H9 (cell line): ENCODE measurements at regions not wholly inside any gene's neighbourhood (a gene's known extent, or its start where the extent isn't known, plus 50 kb on each side); places are given as distances from the start of the nearest gene placed in this dataset.
A peak's percentile ranks its signal among the peaks of the same experiment; 100 is the strongest.

Source experiments
- DNase-seq: peaks from one replicate; pipeline ENCODE4 v3.0.0-alpha.2; 2017
- H2AFZ ChIP-seq: one replicate; pipeline ENCODE4 v1.6.1; 2013; ENCODE audit warnings: mild to moderate bottlenecking, low read length, control low read depth, moderate library complexity
- H2AK5ac ChIP-seq: 2 replicates; pipeline ENCODE4 v1.6.1; 2013; ENCODE audit warnings: low read length, control low read depth, mixed read lengths; ENCODE audit not compliant: insufficient read length
- H2BK120ac ChIP-seq: one replicate; pipeline ENCODE4 v1.6.1; 2013; ENCODE audit warnings: low read depth, mild to moderate bottlenecking, low read length, control low read depth, inconsistent platforms; ENCODE audit not compliant: poor library complexity, severe bottlenecking
- H2BK12ac ChIP-seq: 2 replicates; pipeline ENCODE4 v1.6.1; 2013; ENCODE audit warnings: low read length, control low read depth, mixed read lengths, low read depth; ENCODE audit not compliant: insufficient read length
- H2BK15ac ChIP-seq: 2 replicates; pipeline ENCODE4 v1.6.1; 2013; ENCODE audit warnings: low read depth, low read length, control low read depth
- H2BK20ac ChIP-seq: one replicate; pipeline ENCODE4 v1.6.1; 2013; ENCODE audit warnings: low read depth, mild to moderate bottlenecking, low read length, control low read depth, inconsistent platforms; ENCODE audit not compliant: poor library complexity, severe bottlenecking
- H2BK5ac ChIP-seq: 2 replicates; pipeline ENCODE4 v1.6.1; 2013; ENCODE audit warnings: low read length, control low read depth, mixed read lengths; ENCODE audit not compliant: insufficient read length
- H3K14ac ChIP-seq: 2 replicates; pipeline ENCODE4 v1.6.1; 2013; ENCODE audit warnings: low read length, control low read depth; ENCODE audit not compliant: insufficient read depth
- H3K18ac ChIP-seq: 2 replicates; pipeline ENCODE4 v1.6.1; 2013; ENCODE audit warnings: low read depth, mild to moderate bottlenecking, mixed read lengths, low read length, control low read depth; ENCODE audit not compliant: insufficient read length
- H3K23ac ChIP-seq: 2 replicates; pipeline ENCODE4 v1.6.1; 2013; ENCODE audit warnings: low read length, control low read depth, mixed read lengths, low read depth; ENCODE audit not compliant: insufficient read length
- H3K23me2 ChIP-seq: 2 replicates; pipeline ENCODE4 v1.6.1; 2013; ENCODE audit warnings: low read depth, mild to moderate bottlenecking, mixed read lengths, low read length, control low read depth; ENCODE audit not compliant: insufficient read length, poor library complexity, severe bottlenecking
- H3K27ac ChIP-seq: 2 replicates; pipeline ENCODE4 v1.5.1; 2013; ENCODE audit warnings: low read length, control low read depth, mixed read lengths, low read depth; ENCODE audit not compliant: insufficient read length
- H3K27me3 ChIP-seq: 2 replicates; pipeline ENCODE4 v1.6.1; 2013; ENCODE audit warnings: low read length, control low read depth, inconsistent platforms; ENCODE audit not compliant: insufficient read depth
- H3K4ac ChIP-seq: 2 replicates; pipeline ENCODE4 v1.6.1; 2013; ENCODE audit warnings: low read depth, mild to moderate bottlenecking, control low read depth, inconsistent platforms, low read length, moderate library complexity
- H3K4me1 ChIP-seq: 2 replicates; pipeline ENCODE4 v1.6.1; 2013; ENCODE audit warnings: low read length, control low read depth, inconsistent platforms; ENCODE audit not compliant: insufficient read depth
- H3K4me2 ChIP-seq: 2 replicates; pipeline ENCODE4 v1.6.1; 2013; ENCODE audit warnings: low read length, control low read depth, mixed read lengths; ENCODE audit not compliant: insufficient read length, insufficient read depth
- H3K56ac ChIP-seq: 2 replicates; pipeline ENCODE4 v1.6.1; 2013; ENCODE audit warnings: low read depth, mild to moderate bottlenecking, mixed read lengths, low read length, control low read depth; ENCODE audit not compliant: insufficient read length
- H3K79me1 ChIP-seq: 2 replicates; pipeline ENCODE4 v1.6.1; 2013; ENCODE audit warnings: low read depth, mild to moderate bottlenecking, moderate library complexity, low read length, control low read depth, inconsistent platforms; ENCODE audit not compliant: insufficient read depth, poor library complexity, severe bottlenecking
- H3K79me2 ChIP-seq: 2 replicates; pipeline ENCODE4 v1.6.1; 2013; ENCODE audit warnings: low read length, control low read depth, inconsistent platforms; ENCODE audit not compliant: insufficient read depth
- H3K9ac ChIP-seq: 2 replicates; pipeline ENCODE4 v1.6.1; 2013; ENCODE audit warnings: low read length, control low read depth, mixed read lengths; ENCODE audit not compliant: insufficient read length; ENCODE audit errors: extremely low read depth
- H3K9me3 ChIP-seq: one replicate; pipeline ENCODE4 v1.6.1; 2013; ENCODE audit warnings: low read depth, low read length, inconsistent platforms; ENCODE audit not compliant: control insufficient read depth
- H3T11ph ChIP-seq: one replicate; pipeline ENCODE4 v1.6.1; 2013; ENCODE audit warnings: mild to moderate bottlenecking, low read length, control low read depth, inconsistent platforms
- H4K20me1 ChIP-seq: one replicate; pipeline ENCODE4 v1.6.1; 2013; ENCODE audit not compliant: control insufficient read depth, insufficient read length, insufficient read depth
- H4K5ac ChIP-seq: 2 replicates; pipeline ENCODE4 v1.6.1; 2013; ENCODE audit warnings: low read depth, mild to moderate bottlenecking, mixed read lengths, low read length, control low read depth; ENCODE audit not compliant: insufficient read length
- H4K8ac ChIP-seq: replicated peaks from 2 replicates; pipeline ENCODE4 v1.6.1; 2013; ENCODE audit warnings: low read length, control low read depth, mixed read lengths, low read depth; ENCODE audit not compliant: insufficient read length
- H4K91ac ChIP-seq: 2 replicates; pipeline ENCODE4 v1.6.1; 2013; ENCODE audit warnings: low read depth, mild to moderate bottlenecking, moderate library complexity, mixed read lengths, low read length, control low read depth; ENCODE audit not compliant: insufficient read length
- H3K27ac Mint-ChIP-seq, 3 experiments: 2 replicates in 2 of 3; 3 replicates in 1 of 3; pipeline ENCODE4 v1.8.0; 2020 to 2021; ENCODE audit warnings: mixed read lengths in 3 of 3, mild to moderate bottlenecking in 1 of 3, moderate library complexity in 1 of 3
- H3K27me3 Mint-ChIP-seq: 2 replicates; pipeline ENCODE4 v1.8.0; 2021; ENCODE audit warnings: low read depth, mild to moderate bottlenecking, moderate library complexity, mixed read lengths
- H3K36me3 Mint-ChIP-seq, 3 experiments: 2 replicates in 2 of 3; 3 replicates in 1 of 3; pipeline ENCODE4 v1.8.0; 2020 to 2021; ENCODE audit warnings: low read depth in 3 of 3, mixed read lengths in 3 of 3; ENCODE audit not compliant: insufficient read depth in 1 of 3
- H3K4me1 Mint-ChIP-seq, 2 experiments: 2 replicates each; pipeline ENCODE4 v1.8.0; 2020; ENCODE audit warnings: mixed read lengths in 2 of 2
- H3K4me3 Mint-ChIP-seq, 2 experiments: 2 replicates in 1 of 2; 3 replicates in 1 of 2; pipeline ENCODE4 v1.8.0; 2020 to 2021; ENCODE audit warnings: mild to moderate bottlenecking in 2 of 2, mixed read lengths in 2 of 2, moderate library complexity in 1 of 2
- H3K9me3 Mint-ChIP-seq, 2 experiments: 2 replicates in 1 of 2; 3 replicates in 1 of 2; pipeline ENCODE4 v1.8.0; 2020; ENCODE audit warnings: mild to moderate bottlenecking in 2 of 2, mixed read lengths in 2 of 2, moderate library complexity in 1 of 2
- CTCF ChIP-seq: fragments of 200-600 bp; sonication (generic); conservative IDR thresholded peaks from 3 replicates; pipeline ENCODE4 v1.8.0; 2021; ENCODE audit warnings: antibody characterized with exemption, mild to moderate bottlenecking
- WGBS: extraction: QIAGEN DNeasy Blood & Tissue Kit; methylation state at CpG from one replicate; pipeline ENCODE4 v1.1.7; 2013; ENCODE audit warnings: missing lambda C conversion rate, low lambda C conversion rate, mixed read lengths; ENCODE audit not compliant: insufficient read length; ENCODE audit errors: extremely low coverage; 5-methylcytosine and 5-hydroxymethylcytosine counted together

- Mint-ChIP-seq H3K9me3 (no peaks in the 10 kb centered on the region), H3K27ac (peak overlapping the region in 1 of 3 experiments; percentile 49; a peak in 1 of 7 replicates), H3K36me3 (no peaks in the 10 kb centered on the region), H3K4me1 (peaks cover 14 to 17% of the 10 kb centered on the region in 2 experiments), H3K4me3 (no peak overlapping the region), H3K27me3 (peaks cover 32% of the 10 kb centered on the region)
- Histone ChIP-seq H3K9ac (no peak overlapping the region), H3K4ac (no peak overlapping the region), H3K14ac (no peak overlapping the region), H3K4me2 (no peak overlapping the region), H4K5ac (no peak overlapping the region), H2BK12ac (no peak overlapping the region), H3K27ac (no peak overlapping the region), H2BK5ac (no peak overlapping the region), H2AK5ac (no peak overlapping the region), H4K8ac (no peak overlapping the region), H2BK20ac (no peak overlapping the region), H4K91ac (no peak overlapping the region), H3K79me1 (no peaks in the 10 kb centered on the region), H2AFZ (no peak overlapping the region), H3T11ph (no peak overlapping the region), H3K4me1 (peaks cover 9% of the 10 kb centered on the region; the same call in 1 of the 2 replicates), H3K27me3 (no peaks in the 10 kb centered on the region), H3K9me3 (no peaks in the 10 kb centered on the region), H3K18ac (no peak overlapping the region), H2BK15ac (no peak overlapping the region), H3K23me2 (no peaks in the 10 kb centered on the region), H4K20me1 (no peaks in the 10 kb centered on the region), H3K23ac (no peak overlapping the region), H3K56ac (no peak overlapping the region), H3K79me2 (no peaks in the 10 kb centered on the region), H2BK120ac (no peak overlapping the region)
- TF ChIP-seq CTCF = no peak
- DNase-seq = peak; percentile 40
- no CpG with 5 or more reads among the region's 5 CpGs for WGBS
Measured at GRCh38 chr13:39941236-39941635, 285.8 kb downstream of the COG6 start.
